GM12875 (cell line): ENCODE measurements at regions not wholly inside any gene's neighbourhood (a gene's known extent, or its start where the extent isn't known, plus 50 kb on each side); places are given as distances from the start of the nearest gene placed in this dataset.

Experiments
- H3K4me3 ChIP-seq: one replicate; pipeline ENCODE4 v1.5.1; 2011; ENCODE audit warnings: low read depth, low read length, control low read depth
- TF ChIP-seq, protein P1 (sequence below): IDR thresholded peaks from 2 replicates; pipeline ENCODE4 v1.5.1; 2011; ENCODE audit warnings: low read depth, mild to moderate bottlenecking, control low read depth, inconsistent platforms, low read length, moderate library complexity, borderline replicate concordance; ENCODE audit not compliant: insufficient read depth

DNA sequence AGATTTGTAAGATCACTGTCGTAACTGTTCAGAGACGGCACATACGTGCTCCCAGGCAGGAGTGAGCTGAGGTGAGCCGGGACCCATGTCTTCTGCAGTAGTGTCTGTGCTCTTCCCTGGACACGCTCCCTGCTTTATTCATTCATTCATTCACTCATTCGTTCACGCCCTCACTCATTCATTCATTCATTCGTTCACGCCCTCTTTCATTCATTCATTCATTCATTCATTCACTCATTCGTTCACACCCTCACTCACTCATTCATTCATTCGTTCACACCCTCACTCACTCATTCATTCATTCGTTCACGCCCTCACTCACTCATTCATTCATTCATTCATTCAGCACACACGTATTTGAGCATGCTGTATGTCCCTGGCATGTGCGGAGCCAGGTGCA is 207.0 kb downstream of the GLI2 start:
- no peak overlapping the region for H3K4me3 ChIP-seq
- TF ChIP-seq, protein P1, sequence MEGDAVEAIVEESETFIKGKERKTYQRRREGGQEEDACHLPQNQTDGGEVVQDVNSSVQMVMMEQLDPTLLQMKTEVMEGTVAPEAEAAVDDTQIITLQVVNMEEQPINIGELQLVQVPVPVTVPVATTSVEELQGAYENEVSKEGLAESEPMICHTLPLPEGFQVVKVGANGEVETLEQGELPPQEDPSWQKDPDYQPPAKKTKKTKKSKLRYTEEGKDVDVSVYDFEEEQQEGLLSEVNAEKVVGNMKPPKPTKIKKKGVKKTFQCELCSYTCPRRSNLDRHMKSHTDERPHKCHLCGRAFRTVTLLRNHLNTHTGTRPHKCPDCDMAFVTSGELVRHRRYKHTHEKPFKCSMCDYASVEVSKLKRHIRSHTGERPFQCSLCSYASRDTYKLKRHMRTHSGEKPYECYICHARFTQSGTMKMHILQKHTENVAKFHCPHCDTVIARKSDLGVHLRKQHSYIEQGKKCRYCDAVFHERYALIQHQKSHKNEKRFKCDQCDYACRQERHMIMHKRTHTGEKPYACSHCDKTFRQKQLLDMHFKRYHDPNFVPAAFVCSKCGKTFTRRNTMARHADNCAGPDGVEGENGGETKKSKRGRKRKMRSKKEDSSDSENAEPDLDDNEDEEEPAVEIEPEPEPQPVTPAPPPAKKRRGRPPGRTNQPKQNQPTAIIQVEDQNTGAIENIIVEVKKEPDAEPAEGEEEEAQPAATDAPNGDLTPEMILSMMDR: no peak

DNA sequence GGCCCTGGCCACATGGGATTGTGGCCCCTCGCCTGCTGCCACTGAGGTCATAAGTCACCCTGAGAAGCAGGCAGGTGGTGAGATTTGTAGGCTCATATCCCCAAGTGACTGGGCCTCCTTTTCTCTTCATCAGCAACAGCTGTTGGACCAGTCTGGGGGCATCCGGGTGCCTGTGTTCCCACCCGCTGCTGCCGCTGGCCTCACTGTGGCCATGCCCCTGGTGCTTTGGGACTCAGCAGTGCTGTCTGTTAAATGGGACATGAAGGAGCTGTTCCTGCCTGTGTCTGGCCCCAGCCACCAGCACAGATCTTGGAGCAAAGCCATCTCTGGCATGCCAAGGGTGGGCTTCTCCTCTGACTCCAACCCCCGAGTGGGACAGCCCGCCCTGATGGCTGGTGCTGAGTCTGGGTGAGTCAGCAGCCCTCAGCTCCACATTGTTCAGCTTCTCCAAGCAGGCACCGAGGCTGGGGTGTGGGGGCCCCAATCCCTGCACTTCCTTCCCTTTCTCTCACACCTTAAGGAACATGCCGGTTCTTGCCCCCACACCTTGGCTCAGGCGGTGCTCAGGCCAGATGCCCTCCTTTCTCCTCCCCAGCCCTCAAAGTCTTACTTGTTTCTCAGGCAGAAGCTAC is 207.9 kb downstream of the GLI2 start:
- TF ChIP-seq, protein P1: no peak

DNA sequence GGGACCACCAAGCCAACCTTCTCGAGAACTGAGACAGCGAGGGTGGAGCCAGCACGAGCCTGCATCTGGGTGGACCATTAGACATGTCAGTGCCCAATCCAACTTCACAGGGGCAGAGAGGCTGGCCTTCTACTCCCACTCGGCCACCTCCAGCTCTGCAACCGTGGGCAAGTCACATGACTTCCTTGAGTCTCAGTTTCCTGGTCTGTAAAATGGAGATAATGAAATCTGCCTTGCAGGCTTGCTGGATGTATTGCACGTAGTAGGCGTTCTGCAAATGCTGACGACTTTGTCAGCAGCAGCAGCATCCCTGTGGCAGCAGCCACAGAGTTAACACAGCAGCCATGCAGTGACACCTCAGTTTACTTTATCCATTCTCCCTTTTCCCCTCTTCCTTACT is 208.9 kb downstream of the GLI2 start:
- H3K4me3 ChIP-seq: no peak overlapping the region
- TF ChIP-seq, protein P1: no peak

More for the DNA sequence above, 207.9 kb downstream of the GLI2 start:
- no peak overlapping the region for H3K4me3 ChIP-seq

GRCh38 chr2:120945091-120945490 is 209.4 kb downstream of the GLI2 start:
- H3K4me3 ChIP-seq: no peak overlapping the region
- TF ChIP-seq, protein P1: no peak

DNA sequence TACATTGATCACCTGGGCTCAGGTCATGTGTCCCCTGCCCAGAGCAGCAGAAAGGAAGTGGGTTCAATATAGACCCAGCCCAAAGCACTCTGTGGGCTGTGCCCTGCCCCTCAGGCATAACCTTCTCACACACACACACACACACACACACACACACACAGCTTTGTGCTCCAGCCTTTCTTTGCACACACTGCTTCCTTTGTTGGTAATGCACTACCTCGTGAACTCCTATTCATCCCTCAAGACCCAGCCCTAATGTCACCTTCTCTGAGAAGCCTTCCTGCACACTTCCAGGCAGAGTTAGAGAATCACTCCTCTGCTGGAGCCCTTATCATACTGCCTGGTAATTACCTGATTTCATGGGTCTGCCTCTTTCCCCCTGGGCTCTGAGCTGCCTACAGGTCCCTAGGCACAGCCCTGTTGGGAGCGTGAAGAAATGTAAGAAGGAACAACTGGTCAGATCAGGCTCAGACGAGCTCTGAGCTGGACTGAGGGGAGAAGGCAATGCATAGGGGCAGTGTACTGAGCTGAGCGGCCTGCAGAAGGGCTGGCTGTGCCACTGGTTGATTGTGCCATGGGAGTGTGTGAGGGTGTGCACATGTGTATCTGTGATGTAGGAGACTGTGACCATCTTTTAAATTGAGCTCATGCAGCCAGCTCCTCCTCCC is 210.3 kb downstream of the GLI2 start:
- no peak overlapping the region for H3K4me3 ChIP-seq
- TF ChIP-seq, protein P1: no peak

- TF ChIP-seq, protein P1: no peak
- no peak overlapping the region for H3K4me3 ChIP-seq
Measured at GRCh38 chr2:120947327-120947726, 211.7 kb downstream of the GLI2 start.

GRCh38 chr2:120947982-120948661 is 212.5 kb downstream of the GLI2 start:
- TF ChIP-seq, protein P1: no peak
- H3K4me3 ChIP-seq: no peak overlapping the region
